Neural cell (in vitro differentiated cells): ENCODE measurements at regions not wholly inside any gene's neighbourhood (a gene's known extent, or its start where the extent isn't known, plus 50 kb on each side); places are given as distances from the start of the nearest gene placed in this dataset.

ENCODE experiments used
- H2AFZ ChIP-seq: fragments of 200-600, 300-800 bp; sonication (generic), shearing (Covaris generic); 2 replicates; pipeline ENCODE4 v1.6.0; 2014; ENCODE audit warnings: low read depth, mild to moderate bottlenecking, antibody characterized with exemption, low read length, moderate library complexity
- H3F3A ChIP-seq: fragments of 200-600 bp; shearing (Covaris generic); 2 replicates; pipeline ENCODE4 v1.6.1; 2016; ENCODE audit warnings: mild to moderate bottlenecking, moderate library complexity, mixed read lengths, antibody characterized with exemption, low read length; ENCODE audit not compliant: insufficient read depth, poor library complexity, severe bottlenecking
- H3K27ac ChIP-seq: fragments of 200-600, 300-800 bp; sonication (generic), shearing (Covaris generic); 2 replicates; pipeline ENCODE4 v1.5.1; 2014; ENCODE audit warnings: mild to moderate bottlenecking, low read length, moderate library complexity
- H3K27me3 ChIP-seq: fragments of 300-800, 200-600 bp; sonication (generic), shearing (Covaris generic); 2 replicates; pipeline ENCODE4 v1.6.0; 2014; ENCODE audit warnings: mild to moderate bottlenecking, low read depth, low read length, moderate library complexity; ENCODE audit not compliant: insufficient read depth
- H3K36me3 ChIP-seq: fragments of 300-800, 200-600 bp; sonication (generic), shearing (Covaris generic); 2 replicates; pipeline ENCODE4 v1.5.1; 2014; ENCODE audit warnings: mild to moderate bottlenecking, antibody characterized with exemption, low read length, moderate library complexity; ENCODE audit not compliant: insufficient read depth
- H3K4me2 ChIP-seq: fragments of 300-800, 200-600 bp; sonication (generic), shearing (Covaris generic); 2 replicates; pipeline ENCODE4 v1.6.0; 2014; ENCODE audit warnings: mild to moderate bottlenecking, low read length
- H3K4me3 ChIP-seq: fragments of 300-800, 200-600 bp; sonication (generic), shearing (Covaris generic); 2 replicates; pipeline ENCODE4 v1.5.1; 2014; ENCODE audit warnings: mild to moderate bottlenecking, low read length, moderate library complexity
- H3K79me2 ChIP-seq: fragments of 200-600 bp; shearing (Covaris generic); replicated peaks from 2 replicates; pipeline ENCODE4 v1.6.0; 2014; ENCODE audit warnings: mild to moderate bottlenecking, low read length, moderate library complexity; ENCODE audit not compliant: insufficient read depth
- H3K9ac ChIP-seq: fragments of 300-800, 200-600 bp; sonication (generic), shearing (Covaris generic); 2 replicates; pipeline ENCODE4 v1.6.1; 2016; ENCODE audit warnings: mild to moderate bottlenecking, low read length, mixed read lengths
- H3K9me2 ChIP-seq: fragments of 200-600 bp; shearing (Covaris generic); 2 replicates; pipeline ENCODE4 v1.6.1; 2016; ENCODE audit warnings: mild to moderate bottlenecking, low read length, mixed read lengths; ENCODE audit not compliant: insufficient read depth
- H3K9me3 ChIP-seq: fragments of 200-600, 300-800 bp; sonication (generic), shearing (Covaris generic); 2 replicates; pipeline ENCODE4 v1.6.1; 2016; ENCODE audit warnings: mild to moderate bottlenecking, mixed run types, low read length, moderate library complexity, mixed read lengths
- H4K20me1 ChIP-seq: fragments of 200-600 bp; shearing (Covaris generic); 2 replicates; pipeline ENCODE4 v1.6.1; 2016; ENCODE audit warnings: mild to moderate bottlenecking, mixed run types; ENCODE audit not compliant: insufficient read depth
- CTCF ChIP-seq: fragments of 450-650 bp; IDR thresholded peaks from 2 replicates; pipeline ENCODE4 v1.5.1; 2014; ENCODE audit warnings: antibody characterized with exemption, mild to moderate bottlenecking, moderate library complexity; ENCODE audit not compliant: poor library complexity, severe bottlenecking
- EP300 ChIP-seq: fragments of 450-650 bp; conservative IDR thresholded peaks from 2 replicates; pipeline ENCODE4 v1.6.1; 2014; ENCODE audit warnings: antibody characterized with exemption, mild to moderate bottlenecking, moderate library complexity; ENCODE audit not compliant: poor library complexity, severe bottlenecking
- EZH2 ChIP-seq: fragments of 200-600, 300-800 bp; shearing (Covaris generic), sonication (generic); IDR thresholded peaks from 2 replicates; pipeline ENCODE4 v1.6.1; 2014; ENCODE audit warnings: antibody characterized with exemption, low read length, borderline replicate concordance, mild to moderate bottlenecking; ENCODE audit not compliant: insufficient read depth, poor library complexity, severe bottlenecking
- MXI1 ChIP-seq: fragments of 450-650 bp; conservative IDR thresholded peaks from 2 replicates; pipeline ENCODE4 v1.6.1; 2014; ENCODE audit warnings: antibody characterized with exemption, mild to moderate bottlenecking; ENCODE audit not compliant: poor library complexity, severe bottlenecking
- POLR2AphosphoS5 ChIP-seq: IDR thresholded peaks from 2 replicates; pipeline ENCODE4 v1.6.1; 2012
- RAD21 ChIP-seq: fragments of 450-650 bp; conservative IDR thresholded peaks from 2 replicates; pipeline ENCODE4 v1.6.1; 2014; ENCODE audit warnings: antibody characterized with exemption, mild to moderate bottlenecking, moderate library complexity
- REST ChIP-seq: IDR thresholded peaks from 2 replicates; pipeline ENCODE4 v1.6.1; 2012; ENCODE audit warnings: borderline replicate concordance
- SMC3 ChIP-seq: fragments of 450-650 bp; conservative IDR thresholded peaks from 2 replicates; pipeline ENCODE4 v1.6.1; 2014; ENCODE audit warnings: antibody characterized with exemption, mild to moderate bottlenecking, moderate library complexity; ENCODE audit not compliant: poor library complexity
- TAF1 ChIP-seq: IDR thresholded peaks from 2 replicates; pipeline ENCODE4 v1.6.1; 2012; ENCODE audit warnings: low read depth

- TF ChIP-seq EZH2 (no peak), EP300 (no peak)
- H3K9me2 ChIP-seq = no peaks in the 10 kb centered on the region
- no peak overlapping the region for H3K4me3 ChIP-seq
- no peak overlapping the region for H3K4me2 ChIP-seq
- no peaks in the 10 kb centered on the region for H3K79me2 ChIP-seq
- no peaks in the 10 kb centered on the region for H3F3A ChIP-seq
- no peaks in the 10 kb centered on the region for H3K27me3 ChIP-seq
- H3K9me3 ChIP-seq = no peaks in the 10 kb centered on the region
- no peak overlapping the region for H2AFZ ChIP-seq
- H4K20me1 ChIP-seq = no peaks in the 10 kb centered on the region
- no peaks in the 10 kb centered on the region for H3K36me3 ChIP-seq
- H3K27ac ChIP-seq = no peak overlapping the region
- H3K9ac ChIP-seq = no peak overlapping the region
These were observed 181.9 kb upstream of the KIF2B start for GRCh38 chr17:53640808-53641207.

GRCh38 chr17:53635444-53635843 lies 187.3 kb upstream of the KIF2B start:
- H3K9me3 ChIP-seq = no peaks in the 10 kb centered on the region
- no peak overlapping the region for H2AFZ ChIP-seq
- no peak for TF ChIP-seq TAF1
- no peak for TF ChIP-seq RAD21
- TF ChIP-seq EP300 = no peak
- TF ChIP-seq POLR2AphosphoS5 = no peak
- no peak for TF ChIP-seq SMC3
- TF ChIP-seq CTCF = no peak
- TF ChIP-seq EZH2 = no peak
- no peak for TF ChIP-seq REST
- no peak for TF ChIP-seq MXI1
- H3K9ac ChIP-seq = no peak overlapping the region
- H4K20me1 ChIP-seq = no peaks in the 10 kb centered on the region
- H3K9me2 ChIP-seq = no peaks in the 10 kb centered on the region
- H3K27ac ChIP-seq = no peak overlapping the region
- H3K4me2 ChIP-seq = no peak overlapping the region
- H3F3A ChIP-seq = no peaks in the 10 kb centered on the region
- H3K79me2 ChIP-seq = no peaks in the 10 kb centered on the region
- no peaks in the 10 kb centered on the region for H3K36me3 ChIP-seq
- H3K27me3 ChIP-seq = no peaks in the 10 kb centered on the region
- no peak overlapping the region for H3K4me3 ChIP-seq

- H3K4me2 ChIP-seq = no peak overlapping the region
- no peak overlapping the region for H2AFZ ChIP-seq
- no peaks in the 10 kb centered on the region for H3K36me3 ChIP-seq
- no peaks in the 10 kb centered on the region for H3K27me3 ChIP-seq
- no peaks in the 10 kb centered on the region for H3K79me2 ChIP-seq
- H3K27ac ChIP-seq = no peak overlapping the region
- no peaks in the 10 kb centered on the region for H3F3A ChIP-seq
- H3K9me2 ChIP-seq = no peaks in the 10 kb centered on the region
- no peak overlapping the region for H3K4me3 ChIP-seq
- H3K9ac ChIP-seq = no peak overlapping the region
- no peaks in the 10 kb centered on the region for H4K20me1 ChIP-seq
- no peak for TF ChIP-seq POLR2AphosphoS5
- no peak for TF ChIP-seq RAD21
- TF ChIP-seq REST = no peak
- TF ChIP-seq EP300 = no peak
- TF ChIP-seq TAF1 = no peak
- TF ChIP-seq MXI1 = no peak
- no peak for TF ChIP-seq EZH2
- no peak for TF ChIP-seq CTCF
- no peak for TF ChIP-seq SMC3
- no peaks in the 10 kb centered on the region for H3K9me3 ChIP-seq
These were observed 188.9 kb upstream of the KIF2B start for GRCh38 chr17:53633856-53634255.
